ENCODE measurements at regions not wholly inside any gene's neighbourhood (a gene's known extent, or its start where the extent isn't known, plus 50 kb on each side); places are given as distances from the start of the nearest gene placed in this dataset.

DNA sequence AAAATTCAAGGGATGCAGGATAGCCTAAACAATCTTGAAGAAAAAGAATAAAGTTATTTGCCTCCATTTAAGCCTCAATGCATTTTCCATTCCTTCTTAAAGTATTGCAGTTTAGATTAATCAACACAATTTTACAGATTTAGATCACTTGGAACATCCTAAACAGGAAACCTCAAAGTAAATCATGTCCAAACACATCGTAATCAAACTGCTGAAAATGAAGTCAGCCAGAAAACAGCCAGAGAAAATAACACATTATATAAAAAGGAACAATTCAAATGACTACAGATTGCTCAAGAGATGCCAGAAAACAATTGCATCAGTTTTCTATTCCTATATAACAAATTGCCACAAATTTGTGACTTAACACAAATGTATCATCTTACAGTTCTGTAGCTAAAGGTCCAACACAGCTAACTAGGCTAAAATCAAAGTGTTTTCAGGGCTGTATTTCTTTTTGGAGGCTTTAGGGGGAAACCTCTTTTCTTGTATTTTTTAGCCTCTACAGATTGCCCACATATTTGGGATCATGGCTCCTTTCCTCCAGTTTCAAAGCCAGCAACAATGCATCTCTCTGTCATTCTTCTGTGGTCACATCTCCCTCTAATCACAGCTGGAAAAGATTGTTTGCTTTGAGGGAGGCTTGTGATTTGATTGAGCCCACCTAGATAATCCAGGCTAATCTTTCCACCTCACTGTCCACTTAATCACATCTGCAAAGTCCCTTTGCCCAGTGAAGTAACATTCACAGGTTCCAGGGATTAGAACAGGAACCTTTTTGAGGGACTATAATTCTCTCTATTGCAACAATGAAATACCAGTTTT lies 543.3 kb upstream of the UBE2E2 start:
- Histone ChIP-seq H3K14ac (ENCODE audit: insufficient read depth, low read length) (no peak overlapping the region), H4K20me1 (ENCODE audit: control insufficient read depth, insufficient read depth, insufficient read length) (no peaks in the 10 kb centered on the region), H4K5ac (ENCODE audit: insufficient read length, low read depth, low read length) (no peak overlapping the region), H3K9me3 (ENCODE audit: control insufficient read depth, low read depth, low read length) (no peaks in the 10 kb centered on the region), H2BK120ac (ENCODE audit: low read depth, low read length, poor library complexity, severe bottlenecking) (no peak overlapping the region), H3K4ac (ENCODE audit: low read depth, low read length) (no peak overlapping the region), H4K91ac (ENCODE audit: insufficient read length, low read depth, low read length) (no peak overlapping the region), H3K23ac (ENCODE audit: insufficient read length, low read depth, low read length) (no peak overlapping the region), H2AK5ac (ENCODE audit: insufficient read length, low read length) (no peak overlapping the region), H3K56ac (ENCODE audit: insufficient read length, low read depth, low read length) (no peak overlapping the region), H4K8ac (replicated peaks; ENCODE audit: insufficient read length, low read depth, low read length) (no peak overlapping the region), H3K27me3 (ENCODE audit: insufficient read depth, low read length) (no peaks in the 10 kb centered on the region), H3K9ac (ENCODE audit: extremely low read depth, insufficient read length, low read length) (no peak overlapping the region), H3T11ph (ENCODE audit: low read length) (no peak overlapping the region), H3K79me1 (ENCODE audit: insufficient read depth, low read depth, low read length, poor library complexity, severe bottlenecking) (no peaks in the 10 kb centered on the region), H3K27ac (ENCODE audit: insufficient read length, low read depth, low read length) (no peak overlapping the region), H3K79me2 (ENCODE audit: insufficient read depth, low read length) (no peaks in the 10 kb centered on the region), H2BK15ac (ENCODE audit: low read depth, low read length) (no peak overlapping the region), H3K4me2 (ENCODE audit: insufficient read depth, insufficient read length, low read length) (no peak overlapping the region), H2AFZ (ENCODE audit: low read length) (no peak overlapping the region), H3K18ac (ENCODE audit: insufficient read length, low read depth, low read length) (no peak overlapping the region), H2BK20ac (ENCODE audit: low read depth, low read length, poor library complexity, severe bottlenecking) (no peak overlapping the region), H2BK5ac (ENCODE audit: insufficient read length, low read length) (no peak overlapping the region), H2BK12ac (ENCODE audit: insufficient read length, low read depth, low read length) (no peak overlapping the region), H3K4me1 (ENCODE audit: insufficient read depth, low read length) (no peaks in the 10 kb centered on the region), H3K23me2 (ENCODE audit: insufficient read length, low read depth, low read length, poor library complexity, severe bottlenecking) (no peaks in the 10 kb centered on the region)
- TF ChIP-seq, protein P1, sequence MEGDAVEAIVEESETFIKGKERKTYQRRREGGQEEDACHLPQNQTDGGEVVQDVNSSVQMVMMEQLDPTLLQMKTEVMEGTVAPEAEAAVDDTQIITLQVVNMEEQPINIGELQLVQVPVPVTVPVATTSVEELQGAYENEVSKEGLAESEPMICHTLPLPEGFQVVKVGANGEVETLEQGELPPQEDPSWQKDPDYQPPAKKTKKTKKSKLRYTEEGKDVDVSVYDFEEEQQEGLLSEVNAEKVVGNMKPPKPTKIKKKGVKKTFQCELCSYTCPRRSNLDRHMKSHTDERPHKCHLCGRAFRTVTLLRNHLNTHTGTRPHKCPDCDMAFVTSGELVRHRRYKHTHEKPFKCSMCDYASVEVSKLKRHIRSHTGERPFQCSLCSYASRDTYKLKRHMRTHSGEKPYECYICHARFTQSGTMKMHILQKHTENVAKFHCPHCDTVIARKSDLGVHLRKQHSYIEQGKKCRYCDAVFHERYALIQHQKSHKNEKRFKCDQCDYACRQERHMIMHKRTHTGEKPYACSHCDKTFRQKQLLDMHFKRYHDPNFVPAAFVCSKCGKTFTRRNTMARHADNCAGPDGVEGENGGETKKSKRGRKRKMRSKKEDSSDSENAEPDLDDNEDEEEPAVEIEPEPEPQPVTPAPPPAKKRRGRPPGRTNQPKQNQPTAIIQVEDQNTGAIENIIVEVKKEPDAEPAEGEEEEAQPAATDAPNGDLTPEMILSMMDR (conservative IDR thresholded peaks at IDR 0.05) = no peak
- Mint-ChIP-seq H3K27ac (no peak overlapping the region), H3K9me3 (no peaks in the 10 kb centered on the region), H3K36me3 (ENCODE audit: insufficient read depth in 1 of 3, low read depth in 3 of 3) (no peaks in the 10 kb centered on the region), H3K4me3 (no peak overlapping the region), H3K4me1 (no peaks in the 10 kb centered on the region), H3K27me3 (ENCODE audit: low read depth) (no peaks in the 10 kb centered on the region)
- no CpG with 5 or more reads among the region's 1 CpG for WGBS (ENCODE audit: extremely low coverage, insufficient read length, low lambda C conversion rate)
- no peak for DNase-seq
